Esophagus muscularis mucosa (tissue), 3 donors: ENCODE measurements at regions not wholly inside any gene's neighbourhood (a gene's known extent, or its start where the extent isn't known, plus 50 kb on each side); places are given as distances from the start of the nearest gene placed in this dataset.

Source experiments
- CTCF ChIP-seq, 3 experiments: fragments of 200-600 bp in 2 of 3; fragments of 450-650 bp in 1 of 3; sonication (generic) in 2 of 3; IDR thresholded peaks; one replicate each; pipeline ENCODE4 v1.5.1; 2017 to 2019; ENCODE audit warnings: antibody characterized with exemption in 3 of 3, mild to moderate bottlenecking in 2 of 3, moderate library complexity in 1 of 3
- POLR2AphosphoS5 ChIP-seq, 2 donors: sonication (generic); formaldehyde crosslinking; IDR thresholded peaks; one replicate each; pipeline ENCODE4 v1.6.1; 2017; ENCODE audit warnings: antibody characterized with exemption in 2 of 2

GRCh38 chr1:88321706-88322105 is 362.4 kb upstream of the PKN2 start:
- no peak for TF ChIP-seq CTCF (IDR thresholded peaks at IDR 0.05)
- no peak for TF ChIP-seq POLR2AphosphoS5 (IDR thresholded peaks at IDR 0.05)
